HEK293T (cell line): ENCODE measurements at regions not wholly inside any gene's neighbourhood (a gene's known extent, or its start where the extent isn't known, plus 50 kb on each side); places are given as distances from the start of the nearest gene placed in this dataset.

ENCODE experiments used
- CTCF ChIA-PET: fragments of 350-600 bp; formaldehyde crosslinking; extraction: SDS; loops from one replicate; lab custom pipeline; 2021; ENCODE audit warnings: antibody characterized with exemption, inconsistent platforms; lab: Yijun Ruan, JAX
- POLR2A ChIA-PET: fragments of 350-600 bp; formaldehyde crosslinking; extraction: SDS; loops from one replicate; lab custom pipeline; 2020; ENCODE audit warnings: antibody characterized with exemption, inconsistent platforms; lab: Yijun Ruan, JAX
- DNase-seq: peaks from one replicate; pipeline ENCODE4 v3.0.0; 2012; ENCODE audit warnings: mixed read lengths; ENCODE audit errors: extremely low spot score
- ARNT ChIP-seq: fragments of 450-650 bp; IDR thresholded peaks from 2 replicates; pipeline ENCODE4 v1.6.1; 2017; ENCODE audit warnings: mild to moderate bottlenecking
- BHLHE40 ChIP-seq: fragments of 450-650 bp; IDR thresholded peaks from 2 replicates; pipeline ENCODE4 v1.6.1; 2016; ENCODE audit warnings: mild to moderate bottlenecking, moderate library complexity, borderline replicate concordance
- CTBP1 ChIP-seq: fragments of 450-650 bp; IDR thresholded peaks from 2 replicates; pipeline ENCODE4 v1.6.1; 2016; ENCODE audit warnings: borderline replicate concordance
- ELF4 ChIP-seq: fragments of 450-650 bp; IDR thresholded peaks from 2 replicates; pipeline ENCODE4 v1.6.1; 2017; ENCODE audit warnings: antibody characterized with exemption
- FOXA1 ChIP-seq: fragments of 450-650 bp; IDR thresholded peaks from 2 replicates; pipeline ENCODE4 v1.6.1; 2016; ENCODE audit warnings: mild to moderate bottlenecking
- FOXK2 ChIP-seq: fragments of 450-650 bp; IDR thresholded peaks from 2 replicates; pipeline ENCODE4 v1.6.1; 2016; ENCODE audit warnings: mild to moderate bottlenecking
- FOXM1 ChIP-seq: fragments of 450-650 bp; IDR thresholded peaks from 2 replicates; pipeline ENCODE4 v1.6.1; 2017; ENCODE audit warnings: mild to moderate bottlenecking, borderline replicate concordance
- HDGF ChIP-seq: fragments of 450-650 bp; IDR thresholded peaks from 2 replicates; pipeline ENCODE4 v1.6.1; 2017; ENCODE audit warnings: antibody characterized with exemption, borderline replicate concordance
- L3MBTL2 ChIP-seq: fragments of 450-650 bp; conservative IDR thresholded peaks from 2 replicates; pipeline ENCODE4 v1.6.1; 2016; ENCODE audit warnings: mild to moderate bottlenecking
- LEF1 ChIP-seq: fragments of 450-650 bp; IDR thresholded peaks from 2 replicates; pipeline ENCODE4 v1.6.1; 2017; ENCODE audit warnings: mild to moderate bottlenecking, borderline replicate concordance
- NFRKB ChIP-seq: fragments of 450-650 bp; IDR thresholded peaks from 2 replicates; pipeline ENCODE4 v1.6.1; 2016; ENCODE audit warnings: mild to moderate bottlenecking, moderate library complexity
- PKNOX1 ChIP-seq: fragments of 450-650 bp; IDR thresholded peaks from 2 replicates; pipeline ENCODE4 v1.6.1; 2016
- SP1 ChIP-seq: fragments of 450-650 bp; IDR thresholded peaks from 2 replicates; pipeline ENCODE4 v1.6.1; 2017
- SUZ12 ChIP-seq: fragments of 450-650 bp; IDR thresholded peaks from 2 replicates; pipeline ENCODE4 v1.6.1; 2016; ENCODE audit warnings: mild to moderate bottlenecking
- TARDBP ChIP-seq: fragments of 450-650 bp; IDR thresholded peaks from 2 replicates; pipeline ENCODE4 v1.6.1; 2016
- ZNF384 ChIP-seq: fragments of 450-650 bp; IDR thresholded peaks from 2 replicates; pipeline ENCODE4 v1.6.1; 2016

- POLR2A ChIA-PET: no interaction called here
- DNase-seq: no peak
Measured at GRCh38 chr2:145631561-145631960, 1111.6 kb upstream of the ZEB2 start.

GRCh38 chr2:145626301-145626700, 1106.4 kb upstream of the ZEB2 start:
- POLR2A ChIA-PET: no interaction called here
- DNase-seq: no peak
- no peak for TF ChIP-seq CTBP1
- CTCF ChIA-PET: no interaction called here

More at GRCh38 chr2:145631561-145631960, 1111.6 kb upstream of the ZEB2 start:
- CTCF ChIA-PET: no interaction called here
- TF ChIP-seq CTBP1 (no peak), ELF4 (no peak), L3MBTL2 (no peak), HDGF (no peak), SP1 (no peak), SUZ12 (no peak), PKNOX1 (no peak), ZNF384 (no peak), BHLHE40 (no peak), ARNT (no peak), FOXK2 (no peak), FOXA1 (no peak), TARDBP (no peak)

- ChIA-PET POLR2A (no interaction called here), CTCF (no interaction called here)
- no peak for DNase-seq
- TF ChIP-seq BHLHE40 (no peak), FOXK2 (no peak), LEF1 (no peak), SUZ12 (no peak), NFRKB (no peak), HDGF (no peak), CTBP1 (no peak), ELF4 (no peak), L3MBTL2 (no peak), PKNOX1 (no peak), FOXM1 (no peak), SP1 (no peak), TARDBP (no peak), ARNT (no peak), ZNF384 (no peak), FOXA1 (no peak)
Measured at GRCh38 chr2:145625111-145625510, 1105.2 kb upstream of the ZEB2 start.

- POLR2A ChIA-PET: no interaction called here
- TF ChIP-seq HDGF (no peak), L3MBTL2 (no peak), LEF1 (no peak), FOXK2 (no peak), ELF4 (no peak)
- CTCF ChIA-PET: no interaction called here
- DNase-seq: no peak
Measured at GRCh38 chr2:145623136-145623535, 1103.2 kb upstream of the ZEB2 start.

- CTCF ChIA-PET: no interaction called here
- POLR2A ChIA-PET: no interaction called here
- no peak for TF ChIP-seq FOXM1
- TF ChIP-seq ZNF384: no peak
- TF ChIP-seq SP1: no peak
- TF ChIP-seq SUZ12: no peak
- TF ChIP-seq FOXK2: no peak
- no peak for TF ChIP-seq HDGF
- DNase-seq: no peak
Measured at GRCh38 chr2:145622285-145622684, 1102.4 kb upstream of the ZEB2 start.

- no peak for DNase-seq
- no peak for TF ChIP-seq HDGF
- no peak for TF ChIP-seq CTBP1
- ChIA-PET CTCF (no interaction called here), POLR2A (no interaction called here)
Measured at GRCh38 chr2:145617906-145618305, 1098.0 kb upstream of the ZEB2 start.

GRCh38 chr2:145617420-145617819, 1097.5 kb upstream of the ZEB2 start:
- DNase-seq: no peak
- ChIA-PET POLR2A (no interaction called here), CTCF (no interaction called here)
- TF ChIP-seq FOXA1 (no peak), SUZ12 (no peak), ARNT (no peak), PKNOX1 (no peak), LEF1 (no peak), FOXK2 (no peak), ELF4 (no peak), SP1 (no peak), CTBP1 (no peak), L3MBTL2 (no peak)
